Panc1 (cell line): ENCODE measurements at regions not wholly inside any gene's neighbourhood (a gene's known extent, or its start where the extent isn't known, plus 50 kb on each side); places are given as distances from the start of the nearest gene placed in this dataset.

Experiments
- POLR2AphosphoS5 ChIP-seq: IDR thresholded peaks from 2 replicates; pipeline ENCODE4 v1.6.1; 2012; ENCODE audit warnings: mild to moderate bottlenecking, low read depth, low read length, moderate library complexity
- TF ChIP-seq, protein P1 (sequence below): fragments of 450-650 bp; IDR thresholded peaks from 2 replicates; pipeline ENCODE4 v1.5.1; 2017; ENCODE audit warnings: mild to moderate bottlenecking

DNA sequence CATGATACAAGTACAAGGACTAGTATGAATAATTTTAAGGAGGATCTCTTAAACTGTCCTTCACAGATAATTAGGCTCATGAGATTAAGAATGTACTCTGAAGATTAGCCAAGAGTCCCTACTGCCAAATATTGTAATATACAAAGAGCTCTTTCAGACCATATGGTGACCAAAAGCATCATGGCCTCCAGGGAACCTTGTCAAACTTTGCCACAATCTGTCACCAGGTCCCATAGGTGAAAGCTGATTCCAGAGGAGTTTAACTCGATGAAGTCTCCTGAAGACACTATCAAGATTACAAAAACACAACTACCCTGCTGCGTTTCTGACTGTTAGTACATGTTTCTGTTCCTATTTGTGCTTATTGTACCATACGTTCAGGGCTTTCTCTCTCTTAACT is 395.4 kb upstream of the ITGA1 start:
- TF ChIP-seq POLR2AphosphoS5 = no peak
- TF ChIP-seq, protein P1, sequence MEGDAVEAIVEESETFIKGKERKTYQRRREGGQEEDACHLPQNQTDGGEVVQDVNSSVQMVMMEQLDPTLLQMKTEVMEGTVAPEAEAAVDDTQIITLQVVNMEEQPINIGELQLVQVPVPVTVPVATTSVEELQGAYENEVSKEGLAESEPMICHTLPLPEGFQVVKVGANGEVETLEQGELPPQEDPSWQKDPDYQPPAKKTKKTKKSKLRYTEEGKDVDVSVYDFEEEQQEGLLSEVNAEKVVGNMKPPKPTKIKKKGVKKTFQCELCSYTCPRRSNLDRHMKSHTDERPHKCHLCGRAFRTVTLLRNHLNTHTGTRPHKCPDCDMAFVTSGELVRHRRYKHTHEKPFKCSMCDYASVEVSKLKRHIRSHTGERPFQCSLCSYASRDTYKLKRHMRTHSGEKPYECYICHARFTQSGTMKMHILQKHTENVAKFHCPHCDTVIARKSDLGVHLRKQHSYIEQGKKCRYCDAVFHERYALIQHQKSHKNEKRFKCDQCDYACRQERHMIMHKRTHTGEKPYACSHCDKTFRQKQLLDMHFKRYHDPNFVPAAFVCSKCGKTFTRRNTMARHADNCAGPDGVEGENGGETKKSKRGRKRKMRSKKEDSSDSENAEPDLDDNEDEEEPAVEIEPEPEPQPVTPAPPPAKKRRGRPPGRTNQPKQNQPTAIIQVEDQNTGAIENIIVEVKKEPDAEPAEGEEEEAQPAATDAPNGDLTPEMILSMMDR = no peak
